Panc1 (cell line): ENCODE measurements at regions not wholly inside any gene's neighbourhood (a gene's known extent, or its start where the extent isn't known, plus 50 kb on each side); places are given as distances from the start of the nearest gene placed in this dataset.

Experiments
- ATAC-seq: fragments of 200-7000 bp; cut with Tn5 transposase; 2 replicates; pipeline ENCODE4 v1.9.1; 2020; ENCODE audit warnings: mild to moderate bottlenecking, moderate library complexity
- BruUV-seq: library from RNA; stranded (reverse); fragments of 400-500 nt; replicated peaks from 2 replicates; lab custom pipeline; 2021; lab: Mats Ljungman, UMichigan
- CTCF ChIA-PET: fragments of 300-600 bp; sonication (Branson Sonifier 250); formaldehyde crosslinking; loops from one replicate; lab custom pipeline; 2022; ENCODE audit warnings: antibody characterized with exemption; lab: Charles Lee
- POLR2A ChIA-PET: fragments of 300-600 bp; sonication (Branson Sonifier 250); formaldehyde crosslinking; loops from one replicate; lab custom pipeline; 2022; ENCODE audit warnings: antibody characterized with exemption; lab: Charles Lee
- DNase-seq: peaks from one replicate; pipeline ENCODE4 v3.0.0-alpha.2; 2010; ENCODE audit warnings: low read depth, low spot score
- H3K27ac ChIP-seq: 2 replicates; pipeline ENCODE4 v1.5.1; 2011; ENCODE audit warnings: mild to moderate bottlenecking, low read length, inconsistent platforms
- H3K27me3 ChIP-seq: fragments of 200-500 bp; sonication (Bioruptor generic); 2 replicates; pipeline ENCODE4 v1.6.0; 2014; ENCODE audit warnings: low read length, inconsistent platforms; ENCODE audit not compliant: control insufficient read depth, insufficient read depth
- H3K36me3 ChIP-seq: fragments of 200-500 bp; sonication (Bioruptor generic); 2 replicates; pipeline ENCODE4 v1.5.1; 2014; ENCODE audit warnings: inconsistent platforms, mild to moderate bottlenecking, low read length, moderate library complexity; ENCODE audit not compliant: control insufficient read depth, insufficient read depth
- H3K4me1 ChIP-seq: 2 replicates; pipeline ENCODE4 v1.5.1; 2011; ENCODE audit warnings: inconsistent platforms, mild to moderate bottlenecking, low read length, moderate library complexity; ENCODE audit not compliant: control insufficient read depth, insufficient read depth
- H3K4me3 ChIP-seq, 2 experiments: 2 replicates each; pipeline ENCODE4 v1.5.1; 2011 to 2012; ENCODE audit warnings: low read depth in 2 of 2, low read length in 2 of 2, mild to moderate bottlenecking in 2 of 2, inconsistent platforms in 1 of 2, moderate library complexity in 1 of 2
- H3K9me3 ChIP-seq: fragments of 200-500 bp; sonication (Bioruptor generic); 2 replicates; pipeline ENCODE4 v1.5.1; 2014; ENCODE audit warnings: low read depth, mild to moderate bottlenecking, inconsistent platforms, low read length, moderate library complexity; ENCODE audit not compliant: control insufficient read depth, insufficient read depth
- POLR2AphosphoS5 ChIP-seq: IDR thresholded peaks from 2 replicates; pipeline ENCODE4 v1.6.1; 2012; ENCODE audit warnings: mild to moderate bottlenecking, low read depth, low read length, moderate library complexity
- REST ChIP-seq, 2 experiments: IDR thresholded peaks; 2 replicates each; pipeline ENCODE4 v1.6.1; 2011 to 2012; ENCODE audit warnings: low read depth in 2 of 2, control low read depth in 1 of 2, low read length in 1 of 2, mild to moderate bottlenecking in 1 of 2, moderate library complexity in 1 of 2; ENCODE audit not compliant: insufficient read depth in 1 of 2
- SIN3A ChIP-seq: IDR thresholded peaks from 2 replicates; pipeline ENCODE4 v1.6.1; 2012; ENCODE audit warnings: low read depth, mild to moderate bottlenecking, low read length, moderate library complexity, borderline replicate concordance; ENCODE audit not compliant: insufficient read depth
- TCF7L2 ChIP-seq: IDR thresholded peaks from 2 replicates; pipeline ENCODE4 v1.6.1; 2011; ENCODE audit warnings: mild to moderate bottlenecking, low read depth, low read length, inconsistent platforms
- in situ Hi-C: cut with HindIII; loops from 2 replicates; pipeline ENCODE4 v1.10.0; 2016; ENCODE audit warnings: low sequenced_read_pairs, low pct_unique_long_range_greater_than_20kb
- intact Hi-C: fragments of 100-400 bp; cut with micrococcal nuclease; formaldehyde crosslinking; loops from one replicate; pipeline ENCODE4 v1.10.0; 2022; ENCODE audit not compliant: unreplicated experiment
- TF ChIP-seq, protein P1 (sequence below): fragments of 450-650 bp; IDR thresholded peaks from 2 replicates; pipeline ENCODE4 v1.5.1; 2017; ENCODE audit warnings: mild to moderate bottlenecking

GRCh38 chrX:63551856-63552255 is 200.7 kb upstream of the SPIN4 start:
- intact Hi-C loops (no loop called here), in situ Hi-C loops (no loop called here)
- CTCF ChIA-PET = no interaction called here
- Histone ChIP-seq H3K9me3 (0 out of 2 replicates have a peak, but pooled peaks cover 3% of the 10 kb centered on the region), H3K27ac (no peak overlapping the region), H3K4me1 (no peaks in the 10 kb centered on the region), H3K27me3 (no peaks in the 10 kb centered on the region), H3K36me3 (no peaks in the 10 kb centered on the region), H3K4me3 (no peak overlapping the region)
- ATAC-seq = no peak
- BruUV-seq = no TSS peak
- TF ChIP-seq, protein P1, sequence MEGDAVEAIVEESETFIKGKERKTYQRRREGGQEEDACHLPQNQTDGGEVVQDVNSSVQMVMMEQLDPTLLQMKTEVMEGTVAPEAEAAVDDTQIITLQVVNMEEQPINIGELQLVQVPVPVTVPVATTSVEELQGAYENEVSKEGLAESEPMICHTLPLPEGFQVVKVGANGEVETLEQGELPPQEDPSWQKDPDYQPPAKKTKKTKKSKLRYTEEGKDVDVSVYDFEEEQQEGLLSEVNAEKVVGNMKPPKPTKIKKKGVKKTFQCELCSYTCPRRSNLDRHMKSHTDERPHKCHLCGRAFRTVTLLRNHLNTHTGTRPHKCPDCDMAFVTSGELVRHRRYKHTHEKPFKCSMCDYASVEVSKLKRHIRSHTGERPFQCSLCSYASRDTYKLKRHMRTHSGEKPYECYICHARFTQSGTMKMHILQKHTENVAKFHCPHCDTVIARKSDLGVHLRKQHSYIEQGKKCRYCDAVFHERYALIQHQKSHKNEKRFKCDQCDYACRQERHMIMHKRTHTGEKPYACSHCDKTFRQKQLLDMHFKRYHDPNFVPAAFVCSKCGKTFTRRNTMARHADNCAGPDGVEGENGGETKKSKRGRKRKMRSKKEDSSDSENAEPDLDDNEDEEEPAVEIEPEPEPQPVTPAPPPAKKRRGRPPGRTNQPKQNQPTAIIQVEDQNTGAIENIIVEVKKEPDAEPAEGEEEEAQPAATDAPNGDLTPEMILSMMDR = no peak
- no peak for TF ChIP-seq REST (IDR thresholded peaks at IDR 0.05; ENCODE audit: insufficient read depth in 1 of 2, low read depth in 2 of 2, low read length in 1 of 2)
- no peak for DNase-seq
- POLR2A ChIA-PET = no interaction called here

- no TSS peak for BruUV-seq
Observed at GRCh38 chrX:63530654-63531053, 179.5 kb upstream of the SPIN4 start.

More at GRCh38 chrX:63530654-63531053, 179.5 kb upstream of the SPIN4 start:
- intact Hi-C loops = no loop called here
- H3K4me1 ChIP-seq = no peaks in the 10 kb centered on the region
- H3K27ac ChIP-seq = no peak overlapping the region
- no peaks in the 10 kb centered on the region for H3K9me3 ChIP-seq
- no peaks in the 10 kb centered on the region for H3K36me3 ChIP-seq
- H3K27me3 ChIP-seq = no peaks in the 10 kb centered on the region
- POLR2A ChIA-PET = no interaction called here
- TF ChIP-seq POLR2AphosphoS5 (no peak), TCF7L2 (no peak), SIN3A (no peak), REST (IDR thresholded peaks at IDR 0.05; ENCODE audit: insufficient read depth in 1 of 2, low read depth in 2 of 2, low read length in 1 of 2) (no peak)
- TF ChIP-seq, protein P1 = no peak
- CTCF ChIA-PET = no interaction called here
- in situ Hi-C loops = no loop called here
- ATAC-seq (no peak), DNase-seq (no peak)
- no peak overlapping the region for H3K4me3 ChIP-seq
